GM12892 (cell line): ENCODE measurements at regions not wholly inside any gene's neighbourhood (a gene's known extent, or its start where the extent isn't known, plus 50 kb on each side); places are given as distances from the start of the nearest gene placed in this dataset.

Source experiments
- POLR2A ChIP-seq: IDR thresholded peaks from 2 replicates; pipeline ENCODE4 v1.6.1; 2011; ENCODE audit warnings: low read depth, low read length, control low read depth
- POLR2AphosphoS5 ChIP-seq: IDR thresholded peaks from 2 replicates; pipeline ENCODE4 v1.6.1; 2011; ENCODE audit warnings: low read depth, low read length, control low read depth
- TAF1 ChIP-seq: IDR thresholded peaks from 2 replicates; pipeline ENCODE4 v1.6.1; 2011; ENCODE audit warnings: low read depth, mild to moderate bottlenecking, control low read depth, low read length, borderline replicate concordance

GRCh38 chr6:5938934-5939333, 67.8 kb downstream of the NRN1 start:
- TF ChIP-seq POLR2A (no peak), POLR2AphosphoS5 (no peak), TAF1 (no peak)
